ENCODE measurements at regions not wholly inside any gene's neighbourhood (a gene's known extent, or its start where the extent isn't known, plus 50 kb on each side); places are given as distances from the start of the nearest gene placed in this dataset.

- no peaks in the 10 kb centered on the region for H3K36me3 Mint-ChIP-seq
- POLR2A ChIA-PET = no interaction called here
- DNase-seq (no peak), ATAC-seq (no peak)
- Histone ChIP-seq H3K4me3 (ENCODE audit: low read length) (no peak overlapping the region), H3K4me1 (ENCODE audit: control insufficient read depth in 2 of 2, insufficient read depth in 2 of 2, low read length in 2 of 2) (no peaks in the 10 kb centered on the region), H3K27ac (ENCODE audit: low read depth, low read length) (no peak overlapping the region), H3K36me3 (ENCODE audit: control insufficient read depth in 2 of 3, insufficient read depth in 3 of 3, low read length in 3 of 3) (no peaks in the 10 kb centered on the region), H3K9me3 (ENCODE audit: control insufficient read depth in 2 of 3, low read length in 3 of 3) (no peaks in the 10 kb centered on the region), H3K27me3 (ENCODE audit: control insufficient read depth in 2 of 2, insufficient read depth in 2 of 2, low read length in 2 of 2) (no peaks in the 10 kb centered on the region)
- intact Hi-C loops (cut with micrococcal nuclease) = no loop called here
- CTCF ChIA-PET = no interaction called here
- no peak overlapping the region for H3K4me3 Mint-ChIP-seq
- H3K4me1 Mint-ChIP-seq = no peaks in the 10 kb centered on the region
- peaks cover 0 to 6% (median 0%) of the 10 kb centered on the region in 11 donors for H3K9me3 Mint-ChIP-seq
- H3K27ac Mint-ChIP-seq = no peak overlapping the region
- H3K27me3 Mint-ChIP-seq = peaks cover 0 to 10% (median 0%) of the 10 kb centered on the region in 5 donors
These were observed 52.4 kb downstream of the CBLL2 start for GRCh38 chrX:22325096-22325495.

DNA sequence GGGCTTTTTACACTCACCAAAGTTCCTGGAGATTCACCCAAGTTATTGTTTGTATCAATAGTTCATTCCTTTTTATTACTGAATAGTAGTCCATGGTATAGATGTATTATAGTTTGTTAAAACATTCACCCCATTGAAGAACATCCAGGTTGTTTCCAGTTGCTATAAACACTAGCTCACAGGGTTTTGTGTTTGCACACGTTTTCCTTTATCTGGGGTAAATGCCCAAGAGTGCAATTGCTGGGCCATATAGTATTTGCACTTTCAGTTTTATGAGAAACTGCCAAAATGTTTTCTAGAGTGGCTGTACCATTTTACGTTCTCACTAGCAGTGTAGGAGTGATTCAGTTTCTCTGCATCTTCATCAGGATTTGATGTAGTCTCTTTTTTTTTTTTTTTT is 57.1 kb downstream of the CBLL2 start:
- POLR2A ChIA-PET = no interaction called here
- Histone ChIP-seq H3K27me3 (ENCODE audit: control insufficient read depth in 2 of 2, insufficient read depth in 2 of 2, low read length in 2 of 2) (no peaks in the 10 kb centered on the region), H3K36me3 (ENCODE audit: control insufficient read depth in 2 of 3, insufficient read depth in 3 of 3, low read length in 3 of 3) (no peaks in the 10 kb centered on the region), H3K4me1 (ENCODE audit: control insufficient read depth in 2 of 2, insufficient read depth in 2 of 2, low read length in 2 of 2) (no peaks in the 10 kb centered on the region), H3K4me3 (ENCODE audit: low read length) (no peak overlapping the region), H3K9me3 (ENCODE audit: control insufficient read depth in 2 of 3, low read length in 3 of 3) (no peaks in the 10 kb centered on the region), H3K27ac (ENCODE audit: low read depth, low read length) (no peak overlapping the region)
- CTCF ChIA-PET = no interaction called here
- ATAC-seq (no peak), DNase-seq (no peak)
- Mint-ChIP-seq H3K27me3 (no peaks in the 10 kb centered on the region), H3K27ac (no peak overlapping the region), H3K36me3 (no peaks in the 10 kb centered on the region), H3K4me1 (no peaks in the 10 kb centered on the region), H3K4me3 (no peak overlapping the region), H3K9me3 (peaks cover 0 to 3% (median 0%) of the 10 kb centered on the region in 11 donors)
- intact Hi-C loops (cut with micrococcal nuclease) = no loop called here

- Mint-ChIP-seq H3K27me3 (no peaks in the 10 kb centered on the region), H3K27ac (no peak overlapping the region), H3K9me3 (peaks cover 0 to 11% (median 0%) of the 10 kb centered on the region in 11 donors), H3K36me3 (no peaks in the 10 kb centered on the region), H3K4me1 (no peaks in the 10 kb centered on the region), H3K4me3 (no peak overlapping the region)
- H3K4me3 ChIP-seq (ENCODE audit: low read length) = no peak overlapping the region
- ChIA-PET CTCF (no interaction called here), POLR2A (no interaction called here)
- intact Hi-C loops (cut with micrococcal nuclease) = no loop called here
- ATAC-seq = no peak
- no peaks in the 10 kb centered on the region for H3K36me3 ChIP-seq (ENCODE audit: control insufficient read depth in 2 of 3, insufficient read depth in 3 of 3, low read length in 3 of 3)
- no peaks in the 10 kb centered on the region for H3K27me3 ChIP-seq (ENCODE audit: control insufficient read depth in 2 of 2, insufficient read depth in 2 of 2, low read length in 2 of 2)
- no peak for DNase-seq
- H3K9me3 ChIP-seq (ENCODE audit: control insufficient read depth in 2 of 3, low read length in 3 of 3) = no peaks in the 10 kb centered on the region
- H3K27ac ChIP-seq (ENCODE audit: low read depth, low read length) = no peak overlapping the region
- no peaks in the 10 kb centered on the region for H3K4me1 ChIP-seq (ENCODE audit: control insufficient read depth in 2 of 2, insufficient read depth in 2 of 2, low read length in 2 of 2)
These were observed 66.0 kb downstream of the CBLL2 start for GRCh38 chrX:22338740-22339139.

GRCh38 chrX:22339459-22339858 is 66.7 kb downstream of the CBLL2 start:
- CTCF ChIA-PET = no interaction called here
- H3K36me3 ChIP-seq (ENCODE audit: control insufficient read depth in 2 of 3, insufficient read depth in 3 of 3, low read length in 3 of 3) = no peaks in the 10 kb centered on the region
- ATAC-seq (no peak), DNase-seq (no peak)
- peaks cover 0 to 11% (median 0%) of the 10 kb centered on the region in 11 donors for H3K9me3 Mint-ChIP-seq
- no peaks in the 10 kb centered on the region for H3K27me3 Mint-ChIP-seq
- H3K27me3 ChIP-seq (ENCODE audit: control insufficient read depth in 2 of 2, insufficient read depth in 2 of 2, low read length in 2 of 2) = no peaks in the 10 kb centered on the region
- H3K4me1 ChIP-seq (ENCODE audit: control insufficient read depth in 2 of 2, insufficient read depth in 2 of 2, low read length in 2 of 2) = no peaks in the 10 kb centered on the region
- no peak overlapping the region for H3K4me3 ChIP-seq (ENCODE audit: low read length)
- no peak overlapping the region for H3K27ac ChIP-seq (ENCODE audit: low read depth, low read length)
- H3K9me3 ChIP-seq (ENCODE audit: control insufficient read depth in 2 of 3, low read length in 3 of 3) = no peaks in the 10 kb centered on the region
- H3K36me3 Mint-ChIP-seq = no peaks in the 10 kb centered on the region
- POLR2A ChIA-PET = no interaction called here
- no peak overlapping the region for H3K4me3 Mint-ChIP-seq
- H3K4me1 Mint-ChIP-seq = no peaks in the 10 kb centered on the region
- intact Hi-C loops (cut with micrococcal nuclease) = no loop called here
- H3K27ac Mint-ChIP-seq = no peak overlapping the region

DNA sequence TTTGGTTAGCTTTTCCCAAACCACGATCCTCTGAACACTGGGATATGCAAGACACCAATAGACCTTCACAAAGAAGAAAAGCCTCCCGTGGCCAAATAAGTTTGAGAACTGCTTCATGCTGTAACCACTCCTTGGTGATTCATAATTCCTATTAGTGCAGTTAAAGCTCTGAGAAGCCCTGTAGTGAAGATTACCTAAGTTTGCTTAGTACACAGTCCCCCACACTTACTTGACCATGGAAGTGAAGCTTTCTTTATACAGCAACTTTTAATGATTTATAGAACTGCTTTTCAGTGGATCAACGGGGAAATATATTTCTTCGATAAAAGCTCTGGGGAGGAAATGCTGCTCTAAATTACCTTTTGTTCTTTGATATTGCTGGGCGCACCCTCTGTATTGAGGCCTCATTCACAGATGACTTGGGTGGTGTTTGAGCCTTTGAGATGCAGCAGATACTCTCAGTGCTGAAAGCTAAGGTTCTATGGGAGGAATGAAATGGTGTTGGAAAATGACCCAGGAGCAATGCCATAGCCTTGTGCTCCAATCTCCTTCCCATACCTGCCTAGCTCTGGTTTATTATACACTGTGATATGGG is 67.4 kb downstream of the CBLL2 start:
- POLR2A ChIA-PET = no interaction called here
- no peak for ATAC-seq

GRCh38 chrX:22343192-22343591 is 70.5 kb downstream of the CBLL2 start:
- no peaks in the 10 kb centered on the region for H3K27me3 Mint-ChIP-seq
- H3K27ac ChIP-seq (ENCODE audit: low read depth, low read length) = no peak overlapping the region
- H3K4me1 Mint-ChIP-seq = no peaks in the 10 kb centered on the region
- H3K27ac Mint-ChIP-seq = no peak overlapping the region
- intact Hi-C loops (cut with micrococcal nuclease) = no loop called here
- H3K36me3 Mint-ChIP-seq = peaks cover 0 to 4% (median 0%) of the 10 kb centered on the region in 5 donors
- no peak overlapping the region for H3K4me3 Mint-ChIP-seq
- H3K27me3 ChIP-seq (ENCODE audit: control insufficient read depth in 2 of 2, insufficient read depth in 2 of 2, low read length in 2 of 2) = no peaks in the 10 kb centered on the region
- H3K4me1 ChIP-seq (ENCODE audit: control insufficient read depth in 2 of 2, insufficient read depth in 2 of 2, low read length in 2 of 2) = no peaks in the 10 kb centered on the region
- H3K4me3 ChIP-seq (ENCODE audit: low read length) = no peak overlapping the region
- DNase-seq = no peak
- ATAC-seq = no peak
- peaks cover 0 to 9% (median 0%) of the 10 kb centered on the region in 11 donors for H3K9me3 Mint-ChIP-seq
- no peaks in the 10 kb centered on the region for H3K9me3 ChIP-seq (ENCODE audit: control insufficient read depth in 2 of 3, low read length in 3 of 3)
- ChIA-PET POLR2A (no interaction called here), CTCF (no interaction called here)
- H3K36me3 ChIP-seq (ENCODE audit: control insufficient read depth in 2 of 3, insufficient read depth in 3 of 3, low read length in 3 of 3) = no peaks in the 10 kb centered on the region

More for the DNA sequence above, 67.4 kb downstream of the CBLL2 start:
- Mint-ChIP-seq H3K27ac (no peak overlapping the region), H3K27me3 (no peaks in the 10 kb centered on the region), H3K4me3 (no peak overlapping the region), H3K36me3 (no peaks in the 10 kb centered on the region), H3K9me3 (peaks cover 0 to 11% (median 0%) of the 10 kb centered on the region in 11 donors), H3K4me1 (no peaks in the 10 kb centered on the region)
- Histone ChIP-seq H3K4me3 (ENCODE audit: low read length) (no peak overlapping the region), H3K36me3 (ENCODE audit: control insufficient read depth in 2 of 3, insufficient read depth in 3 of 3, low read length in 3 of 3) (no peaks in the 10 kb centered on the region), H3K9me3 (ENCODE audit: control insufficient read depth in 2 of 3, low read length in 3 of 3) (no peaks in the 10 kb centered on the region), H3K4me1 (ENCODE audit: control insufficient read depth in 2 of 2, insufficient read depth in 2 of 2, low read length in 2 of 2) (no peaks in the 10 kb centered on the region), H3K27ac (ENCODE audit: low read depth, low read length) (no peak overlapping the region), H3K27me3 (ENCODE audit: control insufficient read depth in 2 of 2, insufficient read depth in 2 of 2, low read length in 2 of 2) (no peaks in the 10 kb centered on the region)
- intact Hi-C loops (cut with micrococcal nuclease) = no loop called here
- no peak for DNase-seq
- CTCF ChIA-PET = no interaction called here

GRCh38 chrX:22345884-22346283 is 73.2 kb downstream of the CBLL2 start:
- ChIA-PET POLR2A (no interaction called here), CTCF (no interaction called here)
- no peaks in the 10 kb centered on the region for H3K4me1 Mint-ChIP-seq
- H3K36me3 ChIP-seq (ENCODE audit: control insufficient read depth in 2 of 3, insufficient read depth in 3 of 3, low read length in 3 of 3) = no peaks in the 10 kb centered on the region
- no peak overlapping the region for H3K4me3 Mint-ChIP-seq
- no peak overlapping the region for H3K27ac ChIP-seq (ENCODE audit: low read depth, low read length)
- ATAC-seq (no peak), DNase-seq (no peak)
- H3K9me3 ChIP-seq (ENCODE audit: control insufficient read depth in 2 of 3, low read length in 3 of 3) = no peaks in the 10 kb centered on the region
- no peak overlapping the region for H3K4me3 ChIP-seq (ENCODE audit: low read length)
- no peaks in the 10 kb centered on the region for H3K27me3 Mint-ChIP-seq
- no peaks in the 10 kb centered on the region for H3K27me3 ChIP-seq (ENCODE audit: control insufficient read depth in 2 of 2, insufficient read depth in 2 of 2, low read length in 2 of 2)
- peaks cover 0 to 9% (median 0%) of the 10 kb centered on the region in 11 donors for H3K9me3 Mint-ChIP-seq
- intact Hi-C loops (cut with micrococcal nuclease) = no loop called here
- H3K36me3 Mint-ChIP-seq = peaks cover 0 to 4% (median 0%) of the 10 kb centered on the region in 5 donors
- H3K27ac Mint-ChIP-seq = no peak overlapping the region
- H3K4me1 ChIP-seq (ENCODE audit: control insufficient read depth in 2 of 2, insufficient read depth in 2 of 2, low read length in 2 of 2) = no peaks in the 10 kb centered on the region

Measured in naive thymus-derived CD4-positive, alpha-beta T cell (primary cell).